GM12878 (cell line): ENCODE measurements at regions not wholly inside any gene's neighbourhood (a gene's known extent, or its start where the extent isn't known, plus 50 kb on each side); places are given as distances from the start of the nearest gene placed in this dataset.

ENCODE experiments used
- ATAC-seq: fragments of 200-7000 bp; cut with Tn5 transposase; 3 replicates; pipeline ENCODE4 v1.9.1; 2020; ENCODE audit warnings: mild to moderate bottlenecking, moderate library complexity
- BruUV-seq: library from RNA; stranded (reverse); fragments of 400-500 nt; replicated peaks from 2 replicates; lab custom pipeline; 2021; lab: Mats Ljungman, UMichigan
- CTCF ChIA-PET: fragments of 300-600 bp; sonication (Branson Sonifier 250); formaldehyde crosslinking; extraction: SDS; loops from one replicate; lab custom pipeline; 2021; ENCODE audit warnings: inconsistent platforms; lab: Yijun Ruan, JAX
- POLR2A ChIA-PET: fragments of 350-600 bp; formaldehyde crosslinking; extraction: SDS; loops from one replicate; lab custom pipeline; 2021; ENCODE audit warnings: inconsistent platforms; lab: Charles Lee
- RAD21 ChIA-PET: fragments of 300-600 bp; sonication (Branson Sonifier 250); formaldehyde crosslinking; loops from one replicate; lab custom pipeline; 2023; ENCODE audit warnings: antibody characterized with exemption; ENCODE audit not compliant: unreplicated experiment; lab: Charles Lee
- SMC1A ChIA-PET: fragments of 300-600 bp; sonication (Branson Sonifier 250); formaldehyde crosslinking; loops from one replicate; lab custom pipeline; 2023; ENCODE audit not compliant: unreplicated experiment, uncharacterized antibody; lab: Charles Lee
- DNase-seq: peaks from one replicate; pipeline ENCODE4 v3.0.0-alpha.2; 2011; ENCODE audit warnings: low read depth, low spot score
- FAIRE-seq: peaks from 3 replicates; lab custom pipeline; 2011; peaks lifted over from hg19 to GRCh38; lab: Jason Lieb, UNC
- H2AFZ ChIP-seq: 2 replicates; pipeline ENCODE4 v1.6.0; 2011; ENCODE audit warnings: low read depth, low read length, control low read depth; ENCODE audit not compliant: control insufficient read depth
- H3K27ac ChIP-seq: 2 replicates; pipeline ENCODE4 v1.5.1; 2011; ENCODE audit warnings: control low read depth; ENCODE audit not compliant: control insufficient read depth, insufficient read depth
- H3K27me3 ChIP-seq, 2 experiments: replicated peaks in 1 of 2; 2 replicates each; pipeline versions ENCODE4 v1.6.0 to v1.6.1; 2011; ENCODE audit warnings: low read length in 1 of 2; ENCODE audit not compliant: control insufficient read depth in 2 of 2, insufficient read depth in 2 of 2
- H3K36me3 ChIP-seq, 2 experiments: 2 replicates each; pipeline ENCODE4 v1.5.1; 2011; ENCODE audit warnings: low read length in 1 of 2; ENCODE audit not compliant: control insufficient read depth in 2 of 2, insufficient read depth in 2 of 2
- H3K4me1 ChIP-seq: 2 replicates; pipeline ENCODE4 v1.6.1; 2011; ENCODE audit warnings: mild to moderate bottlenecking, low read length, moderate library complexity, mixed read lengths; ENCODE audit not compliant: control insufficient read depth, insufficient read depth
- H3K4me2 ChIP-seq: 2 replicates; pipeline ENCODE4 v1.6.0; 2011; ENCODE audit warnings: control low read depth; ENCODE audit not compliant: control insufficient read depth, insufficient read depth
- H3K4me3 ChIP-seq: fragments of 200-600 bp; sonication (generic); 2 replicates; pipeline ENCODE4 v1.5.1; 2016
- H3K79me2 ChIP-seq: 2 replicates; pipeline ENCODE4 v1.6.0; 2011; ENCODE audit warnings: low read length; ENCODE audit not compliant: control insufficient read depth, insufficient read depth
- H3K9ac ChIP-seq: 2 replicates; pipeline ENCODE4 v1.8.0; 2011; ENCODE audit warnings: low read length, control low read depth, mixed read lengths; ENCODE audit not compliant: control insufficient read depth, insufficient read depth
- H3K9me3 ChIP-seq: replicated peaks from 3 replicates; pipeline ENCODE4 v1.5.1; 2011; ENCODE audit warnings: mild to moderate bottlenecking, low read length; ENCODE audit not compliant: control insufficient read depth, insufficient read depth
- H4K20me1 ChIP-seq: 2 replicates; pipeline ENCODE4 v1.6.0; 2011; ENCODE audit not compliant: control insufficient read depth, insufficient read depth
- ATF7 ChIP-seq: fragments of 450-650 bp; IDR thresholded peaks from 2 replicates; pipeline ENCODE4 v1.6.1; 2016; ENCODE audit warnings: low read depth, mild to moderate bottlenecking
- E2F4 ChIP-seq: IDR thresholded peaks from 2 replicates; pipeline ENCODE4 v1.6.1; 2012; ENCODE audit warnings: low read depth, low read length, improper control_type of control experiment
- FOS ChIP-seq: IDR thresholded peaks from 3 replicates; pipeline ENCODE4 v1.6.1; 2011; ENCODE audit warnings: borderline replicate concordance; ENCODE audit not compliant: insufficient read length; ENCODE audit errors: extremely low read depth
- FOXM1 ChIP-seq: IDR thresholded peaks from 2 replicates; pipeline ENCODE4 v1.6.1; 2012; ENCODE audit warnings: low read depth, mild to moderate bottlenecking, inconsistent platforms, low read length, moderate library complexity
- HDAC2 ChIP-seq: fragments of 200-600 bp; sonication (generic); IDR thresholded peaks from 2 replicates; pipeline ENCODE4 v1.6.1; 2017
- IKZF1 ChIP-seq: fragments of 450-650 bp; conservative IDR thresholded peaks from 2 replicates; pipeline ENCODE4 v1.6.1; 2017; ENCODE audit warnings: antibody characterized with exemption, mild to moderate bottlenecking
- IRF3 ChIP-seq: fragments of 450-650 bp; IDR thresholded peaks from 2 replicates; pipeline ENCODE4 v1.6.1; 2014; ENCODE audit warnings: mild to moderate bottlenecking
- IRF5 ChIP-seq: fragments of 450-650 bp; IDR thresholded peaks from 2 replicates; pipeline ENCODE4 v1.6.1; 2017; ENCODE audit warnings: borderline replicate concordance
- NFIC ChIP-seq: IDR thresholded peaks from 2 replicates; pipeline ENCODE4 v1.6.1; 2012; ENCODE audit warnings: low read depth, mild to moderate bottlenecking, inconsistent platforms, low read length, moderate library complexity
- NRF1 ChIP-seq: conservative IDR thresholded peaks from 2 replicates; pipeline ENCODE4 v1.6.1; 2011; ENCODE audit warnings: mild to moderate bottlenecking, low read depth, low read length, improper control_type of control experiment
- RCOR1 ChIP-seq: conservative IDR thresholded peaks from 2 replicates; pipeline ENCODE4 v1.6.1; 2012; ENCODE audit warnings: low read depth, low read length, improper control_type of control experiment
- SRF ChIP-seq, 2 experiments: IDR thresholded peaks; 2 replicates each; pipeline ENCODE4 v1.6.1; 2011; ENCODE audit warnings: low read depth in 2 of 2, low read length in 2 of 2, mild to moderate bottlenecking in 1 of 2, moderate library complexity in 1 of 2
- STAT1 ChIP-seq: fragments of 450-650 bp; conservative IDR thresholded peaks from 2 replicates; pipeline ENCODE4 v1.6.1; 2014; ENCODE audit warnings: antibody characterized with exemption, mild to moderate bottlenecking
- SUZ12 ChIP-seq: fragments of 200-600 bp; sonication (generic); IDR thresholded peaks from one replicate; pipeline ENCODE4 v1.6.1; 2018; ENCODE audit warnings: antibody characterized with exemption, mild to moderate bottlenecking; ENCODE audit not compliant: unreplicated experiment
- TCF3 ChIP-seq: IDR thresholded peaks from 2 replicates; pipeline ENCODE4 v1.6.1; 2012; ENCODE audit warnings: low read depth, mild to moderate bottlenecking, low read length, borderline replicate concordance; ENCODE audit not compliant: insufficient read depth
- ZNF24 ChIP-seq: fragments of 450-650 bp; IDR thresholded peaks from 2 replicates; pipeline ENCODE4 v1.6.1; 2017; ENCODE audit warnings: antibody characterized with exemption, mild to moderate bottlenecking
- WGBS: methylation state at CpG from one replicate; pipeline ENCODE4 v1.1.6; 2016; ENCODE audit warnings: low lambda C conversion rate; ENCODE audit not compliant: insufficient replicate concordance, insufficient coverage; ENCODE audit errors: missing lambda C conversion rate; 5-methylcytosine and 5-hydroxymethylcytosine counted together
- in situ Hi-C: fragments of 300-500 bp; cut with MboI; formaldehyde crosslinking; loops from 9 replicates; pipeline ENCODE4 v1.14.3; 2018; ENCODE audit warnings: mixed read lengths
- intact Hi-C: fragments of 100-400 bp; cut with micrococcal nuclease; formaldehyde crosslinking; loops from one replicate; pipeline ENCODE4 v1.14.2; 2022; ENCODE audit not compliant: unreplicated experiment
- TF ChIP-seq, protein P1 (sequence below): IDR thresholded peaks from 2 replicates; pipeline ENCODE4 v1.6.1; 2012; ENCODE audit warnings: low read depth, low read length, improper control_type of control experiment

- Histone ChIP-seq H3K9ac (no peak overlapping the region), H3K27ac (no peak overlapping the region), H3K4me1 (no peaks in the 10 kb centered on the region), H4K20me1 (no peaks in the 10 kb centered on the region), H3K27me3 (no peaks in the 10 kb centered on the region; a peak in 1 of 4 replicates), H3K36me3 (no peaks in the 10 kb centered on the region), H2AFZ (no peak overlapping the region), H3K4me3 (no peak overlapping the region), H3K79me2 (no peaks in the 10 kb centered on the region), H3K9me3 (no peaks in the 10 kb centered on the region), H3K4me2 (no peak overlapping the region)
- ChIA-PET SMC1A (no interaction called here), CTCF (no interaction called here), POLR2A (no interaction called here), RAD21 (no interaction called here)
- intact Hi-C loops, result no loop called here
- WGBS, result 18% methylated on average over 3 of the region's 3 CpGs
- in situ Hi-C loops, result no loop called here
- FAIRE-seq (no peak), ATAC-seq (no peak), DNase-seq (no peak)
- TF ChIP-seq NFIC (no peak), NRF1 (no peak), RCOR1 (no peak), SRF (IDR thresholded peaks at IDR 0.05; ENCODE audit: low read depth in 2 of 2, low read length in 2 of 2) (no peak), FOS (no peak), TCF3 (no peak), IRF3 (no peak), FOXM1 (no peak), SUZ12 (no peak), E2F4 (no peak), HDAC2 (no peak), IRF5 (no peak), STAT1 (no peak), ZNF24 (no peak), IKZF1 (no peak), ATF7 (no peak)
- TF ChIP-seq, protein P1, sequence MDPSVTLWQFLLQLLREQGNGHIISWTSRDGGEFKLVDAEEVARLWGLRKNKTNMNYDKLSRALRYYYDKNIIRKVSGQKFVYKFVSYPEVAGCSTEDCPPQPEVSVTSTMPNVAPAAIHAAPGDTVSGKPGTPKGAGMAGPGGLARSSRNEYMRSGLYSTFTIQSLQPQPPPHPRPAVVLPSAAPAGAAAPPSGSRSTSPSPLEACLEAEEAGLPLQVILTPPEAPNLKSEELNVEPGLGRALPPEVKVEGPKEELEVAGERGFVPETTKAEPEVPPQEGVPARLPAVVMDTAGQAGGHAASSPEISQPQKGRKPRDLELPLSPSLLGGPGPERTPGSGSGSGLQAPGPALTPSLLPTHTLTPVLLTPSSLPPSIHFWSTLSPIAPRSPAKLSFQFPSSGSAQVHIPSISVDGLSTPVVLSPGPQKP, result no peak
- no TSS peak for BruUV-seq
Measured at GRCh38 chr2:128543036-128543435, 224.4 kb upstream of the HS6ST1 start.
